GM21360 (cell line): ENCODE measurements at regions not wholly inside any gene's neighbourhood (a gene's known extent, or its start where the extent isn't known, plus 50 kb on each side); places are given as distances from the start of the nearest gene placed in this dataset.

Source experiments
- ATAC-seq: cut with Tn5 transposase; IDR thresholded peaks from one replicate; pipeline ENCODE4 v1.9.1; 2021; ENCODE audit warnings: mild to moderate bottlenecking, moderate library complexity; ENCODE audit not compliant: unreplicated experiment

GRCh38 chr5:110064603-110065268 lies 375.0 kb downstream of the MAN2A1 start:
- no peak for ATAC-seq

GRCh38 chr5:110070836-110071235 lies 381.1 kb downstream of the MAN2A1 start:
- no peak for ATAC-seq

GRCh38 chr5:110072651-110073050 lies 382.9 kb downstream of the MAN2A1 start:
- ATAC-seq, result no peak

- ATAC-seq, result no peak
Observed at GRCh38 chr5:110073534-110073933, 383.8 kb downstream of the MAN2A1 start.

GRCh38 chr5:110075656-110076055 lies 385.9 kb downstream of the MAN2A1 start:
- no peak for ATAC-seq

- no peak for ATAC-seq
Observed at GRCh38 chr5:110077147-110077546, 387.4 kb downstream of the MAN2A1 start.

GRCh38 chr5:110082194-110082593 lies 392.5 kb downstream of the MAN2A1 start:
- no peak for ATAC-seq

- ATAC-seq, result no peak
Observed at GRCh38 chr5:110082863-110083262, 393.1 kb downstream of the MAN2A1 start.

GRCh38 chr5:110085826-110086225 lies 396.1 kb downstream of the MAN2A1 start:
- no peak for ATAC-seq

- ATAC-seq, result no peak
Observed at GRCh38 chr5:110086658-110087388, 397.1 kb downstream of the MAN2A1 start.

GRCh38 chr5:110087829-110088228 lies 398.1 kb downstream of the MAN2A1 start:
- no peak for ATAC-seq

GRCh38 chr5:110088676-110089436 lies 399.1 kb downstream of the MAN2A1 start:
- no peak for ATAC-seq

GRCh38 chr5:110092955-110093785 lies 403.4 kb downstream of the MAN2A1 start:
- ATAC-seq, result no peak

GRCh38 chr5:110094109-110094508 lies 404.4 kb downstream of the MAN2A1 start:
- no peak for ATAC-seq

GRCh38 chr5:110094548-110094947 lies 404.8 kb downstream of the MAN2A1 start:
- no peak for ATAC-seq

GRCh38 chr5:110096419-110096818 lies 406.7 kb downstream of the MAN2A1 start:
- no peak for ATAC-seq

- ATAC-seq, result no peak
Observed at GRCh38 chr5:110099572-110099971, 409.8 kb downstream of the MAN2A1 start.

- no peak for ATAC-seq
Observed at GRCh38 chr5:110103081-110103480, 413.4 kb downstream of the MAN2A1 start.

GRCh38 chr5:110104060-110104725 lies 414.5 kb downstream of the MAN2A1 start:
- ATAC-seq, result no peak
